HG03159 (cell line): ENCODE measurements at regions not wholly inside any gene's neighbourhood (a gene's known extent, or its start where the extent isn't known, plus 50 kb on each side); places are given as distances from the start of the nearest gene placed in this dataset.

Source experiments
- ATAC-seq: cut with Tn5 transposase; IDR thresholded peaks from one replicate; pipeline ENCODE4 v1.9.1; 2021; ENCODE audit warnings: mild to moderate bottlenecking, moderate library complexity; ENCODE audit not compliant: unreplicated experiment

GRCh38 chr9:86836266-86836665 is 111.0 kb downstream of the GAS1 start:
- no peak for ATAC-seq

- ATAC-seq: no peak
These were observed 117.0 kb downstream of the GAS1 start for GRCh38 chr9:86830356-86830755.

GRCh38 chr9:86829496-86830046 is 117.7 kb downstream of the GAS1 start:
- no peak for ATAC-seq

GRCh38 chr9:86828631-86829030 is 118.7 kb downstream of the GAS1 start:
- no peak for ATAC-seq

- no peak for ATAC-seq
These were observed 119.4 kb downstream of the GAS1 start for GRCh38 chr9:86827893-86828292.

GRCh38 chr9:86825299-86825698 is 122.0 kb downstream of the GAS1 start:
- ATAC-seq: no peak

- ATAC-seq: no peak
These were observed 125.1 kb downstream of the GAS1 start for GRCh38 chr9:86822006-86822801.

- ATAC-seq: no peak
These were observed 126.1 kb downstream of the GAS1 start for GRCh38 chr9:86821006-86821845.

- no peak for ATAC-seq
These were observed 127.8 kb downstream of the GAS1 start for GRCh38 chr9:86819552-86819951.

- ATAC-seq: no peak
These were observed 128.7 kb downstream of the GAS1 start for GRCh38 chr9:86818636-86819035.

GRCh38 chr9:86816868-86817267 is 130.4 kb downstream of the GAS1 start:
- no peak for ATAC-seq

GRCh38 chr9:86816366-86816765 is 130.9 kb downstream of the GAS1 start:
- ATAC-seq: no peak

GRCh38 chr9:86812616-86813015 is 134.7 kb downstream of the GAS1 start:
- no peak for ATAC-seq

- no peak for ATAC-seq
These were observed 137.4 kb downstream of the GAS1 start for GRCh38 chr9:86809759-86810367.

- ATAC-seq: no peak
These were observed 138.2 kb downstream of the GAS1 start for GRCh38 chr9:86809151-86809550.

- no peak for ATAC-seq
These were observed 139.8 kb downstream of the GAS1 start for GRCh38 chr9:86807367-86807976.

GRCh38 chr9:86804011-86804410 is 143.3 kb downstream of the GAS1 start:
- ATAC-seq: no peak

- no peak for ATAC-seq
These were observed 144.2 kb downstream of the GAS1 start for GRCh38 chr9:86802900-86803673.

GRCh38 chr9:86801246-86801645 is 146.1 kb downstream of the GAS1 start:
- no peak for ATAC-seq

- ATAC-seq: no peak
These were observed 146.6 kb downstream of the GAS1 start for GRCh38 chr9:86800681-86801080.
